Liver (tissue), 8 donors: ENCODE measurements at regions not wholly inside any gene's neighbourhood (a gene's known extent, or its start where the extent isn't known, plus 50 kb on each side); places are given as distances from the start of the nearest gene placed in this dataset.

ENCODE experiments used
- DNase-seq: peaks from one replicate; pipeline ENCODE4 v3.0.0-alpha.2; 2017; ENCODE audit warnings: low spot score
- H3K27ac ChIP-seq, 2 donors: one replicate each; pipeline ENCODE4 v1.7.0; 2013; ENCODE audit warnings: inconsistent platforms in 2 of 2, low read length in 2 of 2, control low read depth in 1 of 2, low read depth in 1 of 2, mild to moderate bottlenecking in 1 of 2
- H3K27me3 ChIP-seq, 4 donors: one replicate each; pipeline versions ENCODE4 v1.6.1 to v1.7.0; 2013; ENCODE audit warnings: low read length in 3 of 4, inconsistent platforms in 1 of 4, mild to moderate bottlenecking in 1 of 4, moderate library complexity in 1 of 4; ENCODE audit not compliant: control insufficient read depth in 4 of 4, insufficient read depth in 4 of 4
- H3K36me3 ChIP-seq, 4 donors: one replicate each; pipeline versions ENCODE4 v1.6.1 to v1.7.0; 2013; ENCODE audit warnings: low read length in 3 of 4, mild to moderate bottlenecking in 3 of 4, low read depth in 1 of 4, moderate library complexity in 1 of 4; ENCODE audit not compliant: control insufficient read depth in 4 of 4, insufficient read depth in 3 of 4
- H3K4me1 ChIP-seq, 4 donors: one replicate each; pipeline versions ENCODE4 v1.6.1 to v1.7.0; 2013; ENCODE audit warnings: low read length in 3 of 4, mild to moderate bottlenecking in 3 of 4, moderate library complexity in 1 of 4; ENCODE audit not compliant: control insufficient read depth in 4 of 4, insufficient read depth in 4 of 4
- H3K4me3 ChIP-seq, 3 donors: one replicate each; pipeline versions ENCODE4 v1.6.1 to v1.7.0; 2013; ENCODE audit warnings: low read length in 3 of 3, control low read depth in 1 of 3, low read depth in 1 of 3, mild to moderate bottlenecking in 1 of 3
- H3K9ac ChIP-seq, 2 donors: one replicate each; pipeline ENCODE4 v1.7.0; 2013; ENCODE audit warnings: low read length in 2 of 2, mild to moderate bottlenecking in 2 of 2, moderate library complexity in 2 of 2, control low read depth in 1 of 2, low read depth in 1 of 2
- H3K9me3 ChIP-seq, 4 donors: one replicate each; pipeline versions ENCODE4 v1.6.1 to v1.7.0; 2013; ENCODE audit warnings: low read length in 3 of 4; ENCODE audit not compliant: control insufficient read depth in 4 of 4
- FOXA1 ChIP-seq: IDR thresholded peaks from 2 replicates; pipeline ENCODE4 v1.6.1; 2016; ENCODE audit warnings: antibody characterized with exemption
- FOXA2 ChIP-seq: IDR thresholded peaks from 2 replicates; pipeline ENCODE4 v1.6.1; 2016; ENCODE audit warnings: antibody characterized with exemption
- GABPA ChIP-seq, 2 donors: IDR thresholded peaks in 1 of 2; conservative IDR thresholded peaks in 1 of 2; 2 replicates each; pipeline ENCODE4 v1.6.1; 2016; ENCODE audit warnings: antibody characterized with exemption in 2 of 2, mild to moderate bottlenecking in 1 of 2, moderate library complexity in 1 of 2
- HNF4G ChIP-seq: IDR thresholded peaks from 2 replicates; pipeline ENCODE4 v1.6.1; 2016; ENCODE audit warnings: antibody characterized with exemption
- JUND ChIP-seq, 2 donors: IDR thresholded peaks; 2 replicates each; pipeline ENCODE4 v1.6.1; 2016; ENCODE audit warnings: antibody characterized with exemption in 2 of 2
- MAX ChIP-seq: IDR thresholded peaks from 2 replicates; pipeline ENCODE4 v1.6.1; 2016; ENCODE audit warnings: antibody characterized with exemption
- RAD21 ChIP-seq, 2 donors: IDR thresholded peaks; 2 replicates each; pipeline ENCODE4 v1.6.1; 2016; ENCODE audit warnings: antibody characterized with exemption in 2 of 2, mild to moderate bottlenecking in 2 of 2
- RXRA ChIP-seq, 2 donors: IDR thresholded peaks; 2 replicates each; pipeline ENCODE4 v1.6.1; 2017 to 2018; ENCODE audit warnings: antibody characterized with exemption in 2 of 2, mild to moderate bottlenecking in 1 of 2
- SP1 ChIP-seq: IDR thresholded peaks from 2 replicates; pipeline ENCODE4 v1.6.1; 2018; ENCODE audit warnings: antibody characterized with exemption, mild to moderate bottlenecking
- TAF1 ChIP-seq: conservative IDR thresholded peaks from 2 replicates; pipeline ENCODE4 v1.6.1; 2016; ENCODE audit warnings: antibody characterized with exemption, mild to moderate bottlenecking
- YY1 ChIP-seq: IDR thresholded peaks from 2 replicates; pipeline ENCODE4 v1.6.1; 2016; ENCODE audit warnings: antibody characterized with exemption, mild to moderate bottlenecking
- ZBTB33 ChIP-seq: IDR thresholded peaks from 2 replicates; pipeline ENCODE4 v1.6.1; 2016; ENCODE audit warnings: antibody characterized with exemption
- WGBS: extraction: QIAGEN DNeasy Blood & Tissue Kit; methylation state at CpG from one replicate; pipeline ENCODE4 v1.1.7; 2013; 5-methylcytosine and 5-hydroxymethylcytosine counted together
- TF ChIP-seq, protein P1 (sequence below): fragments of 150-350 bp; IDR thresholded peaks from 2 replicates; pipeline ENCODE4 v1.5.1; 2017; ENCODE audit warnings: improper control_type of control experiment, low read depth, low read length; ENCODE audit not compliant: missing input control
- TF ChIP-seq, protein P2 (sequence below): IDR thresholded peaks from 2 replicates; pipeline ENCODE4 v1.6.1; 2016; ENCODE audit warnings: antibody characterized with exemption, mild to moderate bottlenecking
- donor health status: healthy.
- donor health status: healthy.
- donor health status: healthy.
- donor health status: healthy.
- donor health status: healthy.

DNA sequence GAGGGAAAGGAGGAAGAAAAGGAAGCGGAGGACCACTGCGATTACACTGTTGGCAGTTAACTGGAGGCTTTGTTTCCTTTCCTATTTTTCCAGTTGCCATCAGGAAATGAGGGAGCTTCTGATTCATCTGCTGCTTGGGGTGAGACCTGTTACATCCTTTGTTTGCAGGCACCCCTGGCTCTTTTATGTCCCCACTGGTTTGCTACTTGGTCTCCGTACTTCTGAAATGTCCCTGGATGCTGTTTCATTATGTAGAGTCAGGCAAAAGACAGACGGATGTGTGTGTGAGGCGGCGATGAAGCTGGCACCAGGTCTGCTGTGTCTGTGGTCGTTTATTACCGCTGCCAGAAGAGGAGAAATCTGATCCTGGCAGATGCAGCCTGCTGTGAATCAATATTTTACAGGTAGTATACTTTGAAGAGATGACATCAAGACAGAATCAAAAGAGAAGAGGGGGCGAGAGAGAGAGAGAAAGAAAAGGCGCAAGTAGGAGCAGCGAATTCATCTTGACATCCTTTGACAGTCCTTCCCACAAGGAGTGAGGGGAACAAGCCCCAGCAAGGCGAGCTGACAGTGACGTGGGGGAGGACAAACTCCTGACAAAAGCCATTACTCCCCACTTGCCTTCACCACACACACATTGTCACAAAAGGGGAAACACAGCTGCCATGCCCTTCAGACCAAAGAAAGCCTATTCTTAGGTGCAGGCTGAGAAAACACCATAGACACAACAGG is 145.9 kb upstream of the FBXL4 start:
- H3K27ac ChIP-seq, result no peak overlapping the region
- H3K36me3 ChIP-seq, result no peaks in the 10 kb centered on the region
- H3K4me3 ChIP-seq, result no peak overlapping the region
- H3K27me3 ChIP-seq, result peaks cover 0 to 10% (median 0%) of the 10 kb centered on the region in 4 donors
- TF ChIP-seq GABPA (IDR thresholded peaks at IDR 0.05 in 1 of 2, conservative IDR thresholded peaks at IDR 0.05 in 1 of 2) (no peak), HNF4G (no peak), TAF1 (no peak), MAX (no peak), FOXA2 (no peak), RXRA (IDR thresholded peaks at IDR 0.05) (no peak), RAD21 (IDR thresholded peaks at IDR 0.05) (no peak), YY1 (no peak)
- TF ChIP-seq, protein P1, sequence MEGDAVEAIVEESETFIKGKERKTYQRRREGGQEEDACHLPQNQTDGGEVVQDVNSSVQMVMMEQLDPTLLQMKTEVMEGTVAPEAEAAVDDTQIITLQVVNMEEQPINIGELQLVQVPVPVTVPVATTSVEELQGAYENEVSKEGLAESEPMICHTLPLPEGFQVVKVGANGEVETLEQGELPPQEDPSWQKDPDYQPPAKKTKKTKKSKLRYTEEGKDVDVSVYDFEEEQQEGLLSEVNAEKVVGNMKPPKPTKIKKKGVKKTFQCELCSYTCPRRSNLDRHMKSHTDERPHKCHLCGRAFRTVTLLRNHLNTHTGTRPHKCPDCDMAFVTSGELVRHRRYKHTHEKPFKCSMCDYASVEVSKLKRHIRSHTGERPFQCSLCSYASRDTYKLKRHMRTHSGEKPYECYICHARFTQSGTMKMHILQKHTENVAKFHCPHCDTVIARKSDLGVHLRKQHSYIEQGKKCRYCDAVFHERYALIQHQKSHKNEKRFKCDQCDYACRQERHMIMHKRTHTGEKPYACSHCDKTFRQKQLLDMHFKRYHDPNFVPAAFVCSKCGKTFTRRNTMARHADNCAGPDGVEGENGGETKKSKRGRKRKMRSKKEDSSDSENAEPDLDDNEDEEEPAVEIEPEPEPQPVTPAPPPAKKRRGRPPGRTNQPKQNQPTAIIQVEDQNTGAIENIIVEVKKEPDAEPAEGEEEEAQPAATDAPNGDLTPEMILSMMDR, result no peak
- H3K9ac ChIP-seq, result no peak overlapping the region
- DNase-seq, result no peak
- WGBS, result 67% methylated on average over 13 of the region's 13 CpGs
- H3K4me1 ChIP-seq, result no peaks in the 10 kb centered on the region
- no peaks in the 10 kb centered on the region for H3K9me3 ChIP-seq

DNA sequence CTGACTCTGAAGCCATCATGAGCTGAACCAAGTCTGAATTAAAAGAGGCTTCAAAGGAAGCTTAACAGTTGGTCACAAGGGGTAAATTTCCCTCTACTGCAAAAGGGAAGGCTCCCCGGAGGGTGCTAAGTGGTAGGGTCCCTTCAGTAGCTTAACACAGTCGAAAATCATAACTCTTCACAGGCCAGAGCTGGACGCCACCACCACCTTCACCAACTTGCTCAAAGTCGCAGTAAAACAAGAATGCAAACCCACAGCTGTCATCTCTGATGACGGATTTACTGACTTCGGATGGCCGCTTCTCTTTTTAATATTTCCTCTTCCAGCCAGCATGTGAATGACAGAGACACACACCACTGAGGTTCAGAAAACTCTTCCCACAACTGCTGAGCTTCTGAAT is 144.7 kb upstream of the FBXL4 start:
- no peak overlapping the region for H3K4me3 ChIP-seq
- H3K27me3 ChIP-seq, result peaks cover 0 to 10% (median 0%) of the 10 kb centered on the region in 4 donors
- no peak for DNase-seq
- H3K4me1 ChIP-seq, result no peaks in the 10 kb centered on the region
- TF ChIP-seq MAX (no peak), SP1 (no peak), FOXA1 (no peak), RXRA (IDR thresholded peaks at IDR 0.05) (no peak), JUND (IDR thresholded peaks at IDR 0.05) (no peak), ZBTB33 (no peak), FOXA2 (no peak), HNF4G (no peak)
- TF ChIP-seq, protein P2, sequence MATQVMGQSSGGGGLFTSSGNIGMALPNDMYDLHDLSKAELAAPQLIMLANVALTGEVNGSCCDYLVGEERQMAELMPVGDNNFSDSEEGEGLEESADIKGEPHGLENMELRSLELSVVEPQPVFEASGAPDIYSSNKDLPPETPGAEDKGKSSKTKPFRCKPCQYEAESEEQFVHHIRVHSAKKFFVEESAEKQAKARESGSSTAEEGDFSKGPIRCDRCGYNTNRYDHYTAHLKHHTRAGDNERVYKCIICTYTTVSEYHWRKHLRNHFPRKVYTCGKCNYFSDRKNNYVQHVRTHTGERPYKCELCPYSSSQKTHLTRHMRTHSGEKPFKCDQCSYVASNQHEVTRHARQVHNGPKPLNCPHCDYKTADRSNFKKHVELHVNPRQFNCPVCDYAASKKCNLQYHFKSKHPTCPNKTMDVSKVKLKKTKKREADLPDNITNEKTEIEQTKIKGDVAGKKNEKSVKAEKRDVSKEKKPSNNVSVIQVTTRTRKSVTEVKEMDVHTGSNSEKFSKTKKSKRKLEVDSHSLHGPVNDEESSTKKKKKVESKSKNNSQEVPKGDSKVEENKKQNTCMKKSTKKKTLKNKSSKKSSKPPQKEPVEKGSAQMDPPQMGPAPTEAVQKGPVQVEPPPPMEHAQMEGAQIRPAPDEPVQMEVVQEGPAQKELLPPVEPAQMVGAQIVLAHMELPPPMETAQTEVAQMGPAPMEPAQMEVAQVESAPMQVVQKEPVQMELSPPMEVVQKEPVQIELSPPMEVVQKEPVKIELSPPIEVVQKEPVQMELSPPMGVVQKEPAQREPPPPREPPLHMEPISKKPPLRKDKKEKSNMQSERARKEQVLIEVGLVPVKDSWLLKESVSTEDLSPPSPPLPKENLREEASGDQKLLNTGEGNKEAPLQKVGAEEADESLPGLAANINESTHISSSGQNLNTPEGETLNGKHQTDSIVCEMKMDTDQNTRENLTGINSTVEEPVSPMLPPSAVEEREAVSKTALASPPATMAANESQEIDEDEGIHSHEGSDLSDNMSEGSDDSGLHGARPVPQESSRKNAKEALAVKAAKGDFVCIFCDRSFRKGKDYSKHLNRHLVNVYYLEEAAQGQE, result no peak
- TF ChIP-seq, protein P1, result no peak
- 77% methylated on average over 7 of the region's 7 CpGs for WGBS
- no peaks in the 10 kb centered on the region for H3K9me3 ChIP-seq
- H3K9ac ChIP-seq, result no peak overlapping the region
- no peak overlapping the region for H3K27ac ChIP-seq
- H3K36me3 ChIP-seq, result no peaks in the 10 kb centered on the region
